HEK293 (cell line): ENCODE measurements at regions not wholly inside any gene's neighbourhood (a gene's known extent, or its start where the extent isn't known, plus 50 kb on each side); places are given as distances from the start of the nearest gene placed in this dataset.
A peak's percentile ranks its signal among the peaks of the same experiment; 100 is the strongest.

ENCODE experiments used
- BCL11B ChIP-seq: fragments of 450-650 bp; formaldehyde crosslinking; IDR thresholded peaks from 2 replicates; pipeline ENCODE4 v1.5.1; 2016; ENCODE audit warnings: low read depth, missing biosample characterization, missing genetic modification characterization
- FEZF1 ChIP-seq: fragments of 450-650 bp; formaldehyde crosslinking; IDR thresholded peaks from 2 replicates; pipeline ENCODE4 v1.5.1; 2016; ENCODE audit warnings: missing biosample characterization, missing genetic modification characterization
- OVOL3 ChIP-seq: fragments of 450-650 bp; formaldehyde crosslinking; IDR thresholded peaks from 2 replicates; pipeline ENCODE4 v1.5.1; 2016; ENCODE audit warnings: missing biosample characterization, missing genetic modification characterization
- PRDM10 ChIP-seq: fragments of 450-650 bp; formaldehyde crosslinking; IDR thresholded peaks from 2 replicates; pipeline ENCODE4 v1.5.1; 2016; ENCODE audit warnings: missing biosample characterization, missing genetic modification characterization
- PRDM6 ChIP-seq: fragments of 450-650 bp; formaldehyde crosslinking; IDR thresholded peaks from 2 replicates; pipeline ENCODE4 v1.5.1; 2017; ENCODE audit warnings: missing biosample characterization, missing genetic modification characterization
- SP7 ChIP-seq: fragments of 450-650 bp; formaldehyde crosslinking; IDR thresholded peaks from 2 replicates; pipeline ENCODE4 v1.5.1; 2016; ENCODE audit warnings: missing biosample characterization, missing genetic modification characterization
- TSHZ1 ChIP-seq: fragments of 450-650 bp; formaldehyde crosslinking; IDR thresholded peaks from 2 replicates; pipeline ENCODE4 v1.5.1; 2016; ENCODE audit warnings: missing biosample characterization, missing genetic modification characterization, borderline replicate concordance
- ZBTB44 ChIP-seq: fragments of 450-650 bp; IDR thresholded peaks from 2 replicates; pipeline ENCODE4 v1.5.1; 2018; ENCODE audit warnings: missing biosample characterization, mild to moderate bottlenecking, missing genetic modification characterization
- ZBTB6 ChIP-seq: fragments of 450-650 bp; formaldehyde crosslinking; IDR thresholded peaks from 2 replicates; pipeline ENCODE4 v1.5.1; 2017; ENCODE audit warnings: missing biosample characterization, missing genetic modification characterization
- ZNF155 ChIP-seq: fragments of 450-650 bp; formaldehyde crosslinking; IDR thresholded peaks from 2 replicates; pipeline ENCODE4 v1.5.1; 2016; ENCODE audit warnings: missing biosample characterization, missing genetic modification characterization
- ZNF26 ChIP-seq: fragments of 450-650 bp; formaldehyde crosslinking; IDR thresholded peaks from 2 replicates; pipeline ENCODE4 v1.5.1; 2016; ENCODE audit warnings: missing biosample characterization, missing genetic modification characterization
- ZNF341 ChIP-seq: fragments of 450-650 bp; formaldehyde crosslinking; IDR thresholded peaks from 2 replicates; pipeline ENCODE4; 2016; ENCODE audit warnings: low read depth, missing biosample characterization, missing genetic modification characterization
- ZNF398 ChIP-seq: fragments of 450-650 bp; formaldehyde crosslinking; IDR thresholded peaks from 2 replicates; pipeline ENCODE4 v1.5.1; 2017; ENCODE audit warnings: missing biosample characterization, missing genetic modification characterization
- ZNF488 ChIP-seq: fragments of 450-650 bp; formaldehyde crosslinking; IDR thresholded peaks from 2 replicates; pipeline ENCODE4 v1.5.1; 2016; ENCODE audit warnings: missing biosample characterization, missing genetic modification characterization
- ZNF530 ChIP-seq: fragments of 450-650 bp; formaldehyde crosslinking; IDR thresholded peaks from 2 replicates; pipeline ENCODE4 v1.5.1; 2016; ENCODE audit warnings: low read depth, missing biosample characterization, missing genetic modification characterization
- ZNF571 ChIP-seq: fragments of 450-650 bp; formaldehyde crosslinking; IDR thresholded peaks from 2 replicates; pipeline ENCODE4 v1.5.0; 2017; ENCODE audit warnings: missing biosample characterization, missing genetic modification characterization
- ZNF580 ChIP-seq: fragments of 450-650 bp; formaldehyde crosslinking; IDR thresholded peaks from 2 replicates; pipeline ENCODE4 v1.5.1; 2016; ENCODE audit warnings: missing biosample characterization, missing genetic modification characterization
- ZNF610 ChIP-seq: fragments of 450-650 bp; formaldehyde crosslinking; IDR thresholded peaks from 2 replicates; pipeline ENCODE4 v1.5.1; 2016; ENCODE audit warnings: missing biosample characterization, missing genetic modification characterization, borderline replicate concordance
- ZNF664 ChIP-seq: fragments of 450-650 bp; formaldehyde crosslinking; IDR thresholded peaks from 2 replicates; pipeline ENCODE4 v1.5.1; 2016; ENCODE audit warnings: missing biosample characterization, missing genetic modification characterization
- ZNF843 ChIP-seq: fragments of 450-650 bp; formaldehyde crosslinking; IDR thresholded peaks from 2 replicates; pipeline ENCODE4 v1.5.1; 2016; ENCODE audit warnings: missing biosample characterization, missing genetic modification characterization
- ZSCAN30 ChIP-seq: fragments of 450-650 bp; IDR thresholded peaks from 2 replicates; pipeline ENCODE4 v1.5.1; 2018; ENCODE audit warnings: missing biosample characterization, mild to moderate bottlenecking, missing genetic modification characterization, moderate library complexity

- TF ChIP-seq PRDM6 (peak; percentile 94), SP7 (tag by site-specific recombination) (peak; percentile 39; the same call in 1 of the 2 replicates), ZNF398 (tag by site-specific recombination) (peak; percentile 71), ZNF155 (tag by site-specific recombination) (no peak), ZNF580 (tag by site-specific recombination) (0 out of 2 replicates have a peak, but pooled peaks have one; percentile 65), ZBTB6 (tag by site-specific recombination) (no peak), ZSCAN30 (tag by site-specific recombination) (peak; percentile 43; the same call in 1 of the 2 replicates), ZBTB44 (peak; percentile 55; the same call in 1 of the 2 replicates), BCL11B (tag by site-specific recombination) (0 out of 2 replicates have a peak, but pooled peaks have one; percentile 20), ZNF488 (0 out of 2 replicates have a peak, but pooled peaks have one; percentile 34), OVOL3 (tag by site-specific recombination) (peak; percentile 86), ZNF530 (tag by site-specific recombination) (0 out of 2 replicates have a peak, but pooled peaks have one; percentile 3), ZNF843 (tag by site-specific recombination) (peak; percentile 93), ZNF610 (tag by site-specific recombination) (0 out of 2 replicates have a peak, but pooled peaks have one; percentile 52), PRDM10 (tag by site-specific recombination) (no peak), TSHZ1 (tag by site-specific recombination) (peak; percentile 76; the same call in 1 of the 2 replicates), FEZF1 (tag by site-specific recombination) (peak; percentile 91), ZNF664 (tag by site-specific recombination) (0 out of 2 replicates have a peak, but pooled peaks have one; percentile 2), ZNF341 (tag by site-specific recombination) (0 out of 2 replicates have a peak, but pooled peaks have one; percentile 46), ZNF571 (tag by site-specific recombination) (no peak), ZNF26 (tag by site-specific recombination) (no peak)
These were observed 101.5 kb upstream of the SLC24A3 start (continued) for GRCh38 chr20:19110881-19111460.
